NCI-H510A treated with DMSO at 0.1 percent for 48 hours (cell line): ENCODE measurements at regions not wholly inside any gene's neighbourhood (a gene's known extent, or its start where the extent isn't known, plus 50 kb on each side); places are given as distances from the start of the nearest gene placed in this dataset.

Source experiments
- DNase-seq: peaks from one replicate; lab custom pipeline; 2025; lab: John Stamatoyannopoulos, UW

- DNase-seq: no peak
Measured at GRCh38 chr9:87282538-87282937, 215.1 kb upstream of the DAPK1 start.

GRCh38 chr9:87283585-87283984 is 214.1 kb upstream of the DAPK1 start:
- DNase-seq: no peak

GRCh38 chr9:87285183-87285850 is 212.3 kb upstream of the DAPK1 start:
- DNase-seq: no peak

GRCh38 chr9:87286506-87286905 is 211.2 kb upstream of the DAPK1 start:
- DNase-seq: no peak

GRCh38 chr9:87290241-87291052 is 207.2 kb upstream of the DAPK1 start:
- no peak for DNase-seq

GRCh38 chr9:87292449-87293191 is 205.0 kb upstream of the DAPK1 start:
- no peak for DNase-seq

GRCh38 chr9:87294126-87294525 is 203.5 kb upstream of the DAPK1 start:
- no peak for DNase-seq

GRCh38 chr9:87300915-87301314 is 196.8 kb upstream of the DAPK1 start:
- no peak for DNase-seq

- DNase-seq: no peak
Measured at GRCh38 chr9:87301371-87301770, 196.3 kb upstream of the DAPK1 start.

GRCh38 chr9:87305151-87305550 is 192.5 kb upstream of the DAPK1 start:
- DNase-seq: no peak

- no peak for DNase-seq
Measured at GRCh38 chr9:87306006-87306405, 191.7 kb upstream of the DAPK1 start.

GRCh38 chr9:87307848-87308247 is 189.8 kb upstream of the DAPK1 start:
- no peak for DNase-seq

GRCh38 chr9:87309236-87309635 is 188.4 kb upstream of the DAPK1 start:
- no peak for DNase-seq

- DNase-seq: no peak
Measured at GRCh38 chr9:87310827-87311523, 186.7 kb upstream of the DAPK1 start.

GRCh38 chr9:87319656-87320055 is 178.0 kb upstream of the DAPK1 start:
- DNase-seq: no peak

- no peak for DNase-seq
Measured at GRCh38 chr9:87320146-87320884, 177.4 kb upstream of the DAPK1 start.

GRCh38 chr9:87322840-87323635 is 174.6 kb upstream of the DAPK1 start:
- DNase-seq: no peak

- no peak for DNase-seq
Measured at GRCh38 chr9:87323928-87324327, 173.7 kb upstream of the DAPK1 start.

GRCh38 chr9:87324613-87325194 is 173.0 kb upstream of the DAPK1 start:
- peak; percentile 53 for DNase-seq

- DNase-seq: no peak
Measured at GRCh38 chr9:87327575-87328125, 170.0 kb upstream of the DAPK1 start.
